ENCODE measurements at regions not wholly inside any gene's neighbourhood (a gene's known extent, or its start where the extent isn't known, plus 50 kb on each side); places are given as distances from the start of the nearest gene placed in this dataset.
"Not testable (repeated sequence)": the region's sequence is repeated elsewhere in the genome, so short reads cannot be mapped to it uniquely, and the experiment has no call there.

DNA sequence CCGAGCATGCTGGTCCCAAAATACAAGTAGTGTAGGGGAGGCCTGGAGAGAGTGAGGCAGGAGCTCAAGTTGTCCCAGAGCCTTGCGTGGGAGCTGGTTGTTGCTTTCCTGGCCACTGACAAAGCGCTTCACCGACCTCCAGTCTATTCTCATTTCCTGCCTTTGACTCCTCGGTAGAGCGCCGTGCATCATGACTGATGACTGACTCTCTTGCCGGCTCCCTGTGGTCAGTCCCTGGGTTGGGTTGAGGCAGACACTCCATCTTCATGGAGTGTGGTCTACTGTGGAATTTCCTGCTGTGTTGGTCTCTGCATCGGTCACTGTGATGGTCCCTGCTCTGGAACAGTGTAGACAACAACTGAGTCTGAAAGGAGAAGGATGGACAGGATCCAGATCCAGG, 175.1 kb upstream of the S1PR3 start:
- no peak for DNase-seq (ENCODE audit: low read depth)

- DNase-seq (ENCODE audit: low read depth) = no peak
Observed at GRCh38 chr9:88816591-88816990, 174.7 kb upstream of the S1PR3 start.

GRCh38 chr9:88817628-88818027, 173.6 kb upstream of the S1PR3 start:
- DNase-seq (ENCODE audit: low read depth) = no peak

DNA sequence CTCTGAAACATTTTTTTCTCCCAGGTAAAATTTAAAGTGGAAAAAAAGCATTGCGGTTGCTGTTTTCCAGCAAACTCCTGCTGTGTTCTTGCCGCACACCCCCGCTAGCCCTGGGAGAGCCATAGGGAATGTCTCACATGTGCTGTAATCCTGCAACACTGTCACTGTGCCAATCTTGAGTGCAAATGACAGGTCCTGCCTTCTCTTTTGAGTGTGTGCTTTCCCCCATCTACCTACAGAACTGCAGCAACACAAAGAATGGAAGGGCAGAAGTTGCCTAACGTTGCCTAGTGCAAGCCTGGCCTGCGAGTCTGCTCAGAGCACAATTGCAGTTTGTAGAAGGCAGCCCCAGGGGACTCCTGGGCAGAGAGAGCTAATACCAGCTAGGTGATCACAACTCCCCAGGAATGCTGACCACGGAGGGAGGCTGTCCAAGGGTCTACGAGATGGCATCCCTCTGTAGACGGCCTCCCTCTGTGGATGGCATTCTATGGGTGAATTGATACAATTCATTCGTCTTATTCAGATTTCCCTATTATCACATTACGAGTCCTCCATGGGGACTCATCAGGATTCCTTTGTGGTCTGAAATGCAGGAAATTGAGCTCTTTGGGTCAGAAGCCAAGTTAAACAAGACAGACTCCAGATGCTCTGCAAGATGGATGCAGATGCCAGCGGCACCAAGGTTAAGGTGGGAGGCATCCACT, 172.6 kb upstream of the S1PR3 start:
- no peak for DNase-seq (ENCODE audit: low read depth)

GRCh38 chr9:88819476-88819875, 171.8 kb upstream of the S1PR3 start:
- DNase-seq (ENCODE audit: low read depth) = no peak

- DNase-seq (ENCODE audit: low read depth) = peak; percentile 35
Observed at GRCh38 chr9:88820055-88820454, 171.2 kb upstream of the S1PR3 start.

- no peak for DNase-seq (ENCODE audit: low read depth)
Observed at GRCh38 chr9:88821033-88821745, 170.1 kb upstream of the S1PR3 start.

GRCh38 chr9:88821746-88822106, 169.5 kb upstream of the S1PR3 start:
- DNase-seq (ENCODE audit: low read depth) = no peak

GRCh38 chr9:88824711-88825110, 166.6 kb upstream of the S1PR3 start:
- DNase-seq (ENCODE audit: low read depth) = no peak

- DNase-seq (ENCODE audit: low read depth) = no peak
Observed at GRCh38 chr9:88826181-88826580, 165.1 kb upstream of the S1PR3 start.

GRCh38 chr9:88826771-88827181, 164.5 kb upstream of the S1PR3 start:
- DNase-seq (ENCODE audit: low read depth) = peak; percentile 54

- no peak for DNase-seq (ENCODE audit: low read depth)
Observed at GRCh38 chr9:88828018-88828417, 163.2 kb upstream of the S1PR3 start.

DNA sequence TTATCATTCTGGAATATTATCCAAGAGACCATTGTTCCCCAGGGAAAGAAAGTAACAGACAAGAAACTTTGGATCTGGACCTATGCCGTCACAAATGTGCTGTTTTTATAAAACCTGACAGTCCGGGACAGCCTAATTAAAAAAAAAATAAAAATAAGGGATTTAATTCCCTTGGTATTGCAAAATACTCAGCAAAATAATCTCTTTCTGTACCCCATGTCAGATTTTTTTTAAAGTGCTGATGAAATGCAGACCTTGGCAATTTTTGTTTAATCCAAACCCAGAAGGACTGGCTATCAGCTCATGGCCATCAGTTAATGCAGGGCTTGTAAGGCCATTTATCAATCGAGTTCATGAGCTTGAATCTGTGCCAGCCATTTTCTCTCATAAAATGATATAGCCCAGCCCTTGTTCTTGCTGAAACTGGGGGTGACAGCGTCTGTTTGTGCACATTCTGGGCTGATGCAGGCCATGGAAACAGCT, 162.7 kb upstream of the S1PR3 start:
- DNase-seq (ENCODE audit: low read depth) = no peak

GRCh38 chr9:88829276-88829675, 162.0 kb upstream of the S1PR3 start:
- DNase-seq (ENCODE audit: low read depth) = peak; percentile 87

DNA sequence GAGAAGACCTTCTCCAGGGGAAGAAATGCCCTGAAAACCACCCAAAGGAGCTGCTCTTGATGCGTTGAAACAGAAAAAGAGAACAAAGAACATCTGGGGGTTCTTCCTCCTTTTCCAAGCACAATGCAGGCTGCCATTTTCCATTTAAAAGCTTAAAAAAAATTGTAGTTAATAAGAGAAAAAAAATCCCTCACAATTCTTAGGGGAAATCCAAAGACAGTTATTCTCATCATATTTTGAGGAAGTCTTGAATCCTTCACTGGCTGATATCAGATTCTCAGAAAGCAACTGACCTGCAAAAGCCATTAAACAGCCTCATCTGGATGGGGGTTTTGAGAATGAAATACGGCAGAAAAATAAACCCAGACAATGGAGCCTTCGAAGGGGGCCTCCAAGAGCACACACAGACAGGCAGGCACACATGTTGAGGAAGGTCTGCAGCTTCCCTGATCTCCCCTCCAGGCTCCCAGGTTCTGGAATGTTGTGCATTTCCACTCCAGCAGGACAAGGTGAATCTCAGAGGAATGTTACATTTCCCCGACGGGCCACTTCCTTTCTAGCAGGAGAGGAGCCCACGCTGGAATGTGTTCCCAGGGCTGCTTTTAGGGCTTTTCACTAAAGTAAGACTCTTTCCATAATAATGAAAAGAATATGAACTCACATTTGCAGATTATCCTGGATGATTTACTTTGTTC, 159.4 kb upstream of the S1PR3 start:
- DNase-seq (ENCODE audit: low read depth) = no peak

DNA sequence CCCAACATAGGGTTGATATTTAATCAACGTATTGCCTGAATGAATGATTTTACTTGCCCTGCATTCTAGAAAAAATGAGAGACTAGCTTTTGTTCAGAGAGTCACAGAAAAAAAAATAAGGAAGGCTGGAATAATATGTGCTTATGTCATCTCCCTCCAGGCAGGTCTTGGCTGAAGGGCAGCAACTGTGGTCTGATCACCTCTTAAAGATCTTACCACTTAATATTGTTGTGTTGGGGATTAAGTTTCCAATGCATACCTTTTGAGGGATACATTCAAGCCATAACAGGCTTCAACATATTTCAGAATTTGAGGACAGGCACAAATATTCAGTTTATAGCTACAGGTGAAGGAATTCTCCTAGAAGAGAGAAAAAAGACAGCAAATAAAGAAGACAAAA, 157.3 kb upstream of the S1PR3 start:
- no peak for DNase-seq (ENCODE audit: low read depth)

DNA sequence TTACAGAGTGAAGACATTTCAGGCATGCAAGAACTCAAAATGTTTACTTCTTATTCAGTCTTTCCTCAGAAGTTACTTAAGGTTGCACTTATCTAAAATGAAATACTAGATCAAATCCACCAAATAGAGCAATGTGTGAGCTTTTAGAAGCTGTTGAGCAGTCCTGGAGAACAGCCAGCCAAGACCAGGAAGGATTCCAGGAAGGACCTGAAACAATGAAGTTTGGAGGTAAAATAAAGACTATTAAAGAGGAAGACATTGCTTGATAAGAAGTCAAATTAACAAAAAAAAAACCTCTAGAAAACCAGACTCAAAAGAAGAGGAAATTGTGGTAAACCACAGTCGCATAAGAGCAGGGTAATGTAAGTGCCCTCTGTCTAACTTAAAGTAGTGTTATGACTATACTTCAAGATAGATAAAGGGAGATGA, 156.2 kb upstream of the S1PR3 start:
- DNase-seq (ENCODE audit: low read depth) = peak; percentile 40

- no peak for DNase-seq (ENCODE audit: low read depth)
Observed at GRCh38 chr9:88835772-88836171, 155.5 kb upstream of the S1PR3 start.

- DNase-seq (ENCODE audit: low read depth) = no peak
Observed at GRCh38 chr9:88837731-88838130, 153.5 kb upstream of the S1PR3 start.

- DNase-seq (ENCODE audit: low read depth) = not testable (repeated sequence)
Observed at GRCh38 chr9:88849878-88850277, 141.4 kb upstream of the S1PR3 start.

GRCh38 chr9:88852794-88853193, 138.5 kb upstream of the S1PR3 start:
- DNase-seq (ENCODE audit: low read depth) = peak; percentile 92

DNA sequence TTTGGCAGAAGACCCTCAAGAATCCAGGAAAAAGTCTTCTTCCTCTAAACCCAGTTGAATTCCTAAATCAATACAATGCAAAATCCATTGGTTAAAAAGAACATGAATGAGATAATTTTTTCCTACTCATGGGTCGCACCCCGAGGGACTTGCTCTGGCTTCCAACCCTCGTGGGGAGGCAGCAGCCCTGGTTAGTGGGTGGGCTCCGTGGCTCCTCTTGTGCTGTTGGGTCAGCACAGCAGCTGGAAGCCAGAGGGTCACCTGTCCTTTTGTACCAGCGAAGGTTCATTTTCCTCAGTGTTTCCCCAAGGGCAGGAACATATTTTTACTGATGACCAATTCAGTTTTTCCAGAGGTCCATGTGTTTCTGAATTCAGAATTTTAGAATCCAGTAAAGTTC, 120.6 kb upstream of the S1PR3 start:
- no peak for DNase-seq (ENCODE audit: low read depth)

DNA sequence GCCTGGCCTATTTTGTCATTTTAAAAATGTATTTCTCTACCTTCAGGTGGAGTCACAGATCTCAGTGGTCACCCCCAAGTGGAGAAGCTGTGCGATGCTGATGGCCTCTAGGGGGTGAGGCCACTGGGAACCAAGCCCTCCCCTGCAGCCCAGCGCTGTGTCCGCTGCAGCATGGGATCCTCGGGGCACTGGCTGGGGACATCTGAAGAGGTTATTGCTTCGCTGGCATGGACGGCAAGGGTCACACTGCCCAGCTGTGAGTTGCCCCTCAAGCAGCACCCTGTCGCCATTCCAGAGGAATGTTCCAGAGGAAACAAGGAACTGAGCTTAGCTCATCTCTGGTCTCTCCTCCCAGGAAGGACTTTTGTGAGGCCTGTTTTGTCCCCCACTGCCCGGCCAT, 119.6 kb upstream of the S1PR3 start:
- DNase-seq (ENCODE audit: low read depth) = no peak
